ENCODE measurements at regions not wholly inside any gene's neighbourhood (a gene's known extent, or its start where the extent isn't known, plus 50 kb on each side); places are given as distances from the start of the nearest gene placed in this dataset.

- H3K27ac ChIP-seq (ENCODE audit: low read length in 2 of 2) = no peak overlapping the region
- H3K4me3 ChIP-seq (ENCODE audit: control extremely low read depth in 1 of 5, extremely low read depth in 1 of 5, insufficient read depth in 1 of 5, low read depth in 2 of 5, low read length in 4 of 5) = no peak overlapping the region
- TF ChIP-seq, protein P1, sequence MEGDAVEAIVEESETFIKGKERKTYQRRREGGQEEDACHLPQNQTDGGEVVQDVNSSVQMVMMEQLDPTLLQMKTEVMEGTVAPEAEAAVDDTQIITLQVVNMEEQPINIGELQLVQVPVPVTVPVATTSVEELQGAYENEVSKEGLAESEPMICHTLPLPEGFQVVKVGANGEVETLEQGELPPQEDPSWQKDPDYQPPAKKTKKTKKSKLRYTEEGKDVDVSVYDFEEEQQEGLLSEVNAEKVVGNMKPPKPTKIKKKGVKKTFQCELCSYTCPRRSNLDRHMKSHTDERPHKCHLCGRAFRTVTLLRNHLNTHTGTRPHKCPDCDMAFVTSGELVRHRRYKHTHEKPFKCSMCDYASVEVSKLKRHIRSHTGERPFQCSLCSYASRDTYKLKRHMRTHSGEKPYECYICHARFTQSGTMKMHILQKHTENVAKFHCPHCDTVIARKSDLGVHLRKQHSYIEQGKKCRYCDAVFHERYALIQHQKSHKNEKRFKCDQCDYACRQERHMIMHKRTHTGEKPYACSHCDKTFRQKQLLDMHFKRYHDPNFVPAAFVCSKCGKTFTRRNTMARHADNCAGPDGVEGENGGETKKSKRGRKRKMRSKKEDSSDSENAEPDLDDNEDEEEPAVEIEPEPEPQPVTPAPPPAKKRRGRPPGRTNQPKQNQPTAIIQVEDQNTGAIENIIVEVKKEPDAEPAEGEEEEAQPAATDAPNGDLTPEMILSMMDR (IDR thresholded peaks at IDR 0.05) = no peak
- no peak for TF ChIP-seq EZH2 (IDR thresholded peaks at IDR 0.05; ENCODE audit: borderline replicate concordance, insufficient read depth, low read depth, low read length, poor library complexity, severe bottlenecking)
- H3K9me3 ChIP-seq (ENCODE audit: control extremely low read depth in 1 of 3, control insufficient read depth in 2 of 3, insufficient read depth in 1 of 3, low read length in 2 of 3) = peaks cover 0 to 16% (median 0%) of the 10 kb centered on the region in 3 donors
- H3K4me2 ChIP-seq (replicated peaks; ENCODE audit: low read depth, low read length, poor library complexity, severe bottlenecking) = no peak overlapping the region
- H3K27me3 ChIP-seq (replicated peaks in 1 of 4; ENCODE audit: control extremely low read depth in 1 of 4, control insufficient read depth in 3 of 4, insufficient read depth in 4 of 4, low read length in 3 of 4) = no peaks in the 10 kb centered on the region
- H3K4me1 Mint-ChIP-seq = no peaks in the 10 kb centered on the region
- ATAC-seq (ENCODE audit: low read depth) = no peak
- no peak overlapping the region for H3K27ac Mint-ChIP-seq
- H3K79me2 ChIP-seq (ENCODE audit: control insufficient read depth, insufficient read depth, low read length) = no peaks in the 10 kb centered on the region
- peaks cover 9% of the 10 kb centered on the region for H3K9me3 Mint-ChIP-seq (ENCODE audit: insufficient read depth)
- DNase-seq = no peak
- H3K9ac ChIP-seq (ENCODE audit: low read length) = no peak overlapping the region
- intact Hi-C loops (cut with micrococcal nuclease) = no loop called here
- ChIA-PET CTCF (no interaction called here), POLR2A (no interaction called here)
- H2AFZ ChIP-seq (ENCODE audit: insufficient read depth, low read depth, low read length, poor library complexity, severe bottlenecking) = no peak overlapping the region
- no peaks in the 10 kb centered on the region for H3K36me3 ChIP-seq (replicated peaks in 1 of 2; ENCODE audit: control extremely low read depth in 1 of 2, control insufficient read depth in 1 of 2, extremely low read depth in 1 of 2, insufficient read depth in 2 of 2, low read length in 1 of 2)
- no peaks in the 10 kb centered on the region for H3K27me3 Mint-ChIP-seq
- no peaks in the 10 kb centered on the region for H4K20me1 ChIP-seq (ENCODE audit: control insufficient read depth, insufficient read depth, low read length, poor library complexity, severe bottlenecking)
- no peak overlapping the region for H3K4me3 Mint-ChIP-seq
- no peaks in the 10 kb centered on the region for H3K4me1 ChIP-seq (ENCODE audit: control insufficient read depth in 2 of 2, insufficient read depth in 2 of 2, low read length in 2 of 2)
Observed at GRCh38 chr14:53360829-53361228, 207.7 kb upstream of the DDHD1 start.

DNA sequence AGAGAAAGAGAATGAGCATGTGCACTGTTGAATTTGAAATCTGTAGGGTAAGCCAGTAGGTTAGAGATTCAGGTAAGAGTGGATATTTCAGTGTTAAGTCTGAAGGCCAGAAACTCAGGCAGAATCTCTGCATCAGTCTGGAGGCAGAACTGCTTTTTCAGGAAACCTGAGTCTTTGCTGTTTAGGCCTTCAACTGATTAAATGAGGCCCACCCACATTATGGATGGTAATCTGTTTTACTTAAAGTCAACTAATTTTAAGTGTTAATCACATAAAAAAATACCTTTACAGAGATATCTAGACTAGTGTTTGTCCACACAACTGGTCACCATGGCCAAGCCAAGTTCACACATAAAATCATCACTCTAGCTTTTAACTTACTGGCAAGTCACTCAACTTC is 205.0 kb upstream of the DDHD1 start:
- H4K20me1 ChIP-seq (ENCODE audit: control insufficient read depth, insufficient read depth, low read length, poor library complexity, severe bottlenecking) = no peaks in the 10 kb centered on the region
- no peak overlapping the region for H2AFZ ChIP-seq (ENCODE audit: insufficient read depth, low read depth, low read length, poor library complexity, severe bottlenecking)
- no peak overlapping the region for H3K9ac ChIP-seq (ENCODE audit: low read length)
- H3K4me3 ChIP-seq (ENCODE audit: control extremely low read depth in 1 of 5, extremely low read depth in 1 of 5, insufficient read depth in 1 of 5, low read depth in 2 of 5, low read length in 4 of 5) = no peak overlapping the region
- no peak overlapping the region for H3K4me3 Mint-ChIP-seq
- H3K4me1 ChIP-seq (ENCODE audit: control insufficient read depth in 2 of 2, insufficient read depth in 2 of 2, low read length in 2 of 2) = no peaks in the 10 kb centered on the region
- H3K79me2 ChIP-seq (ENCODE audit: control insufficient read depth, insufficient read depth, low read length) = no peaks in the 10 kb centered on the region
- intact Hi-C loops (cut with micrococcal nuclease) = no loop called here
- H3K4me1 Mint-ChIP-seq = no peaks in the 10 kb centered on the region
- H3K36me3 ChIP-seq (replicated peaks in 1 of 2; ENCODE audit: control extremely low read depth in 1 of 2, control insufficient read depth in 1 of 2, extremely low read depth in 1 of 2, insufficient read depth in 2 of 2, low read length in 1 of 2) = no peaks in the 10 kb centered on the region
- ChIA-PET CTCF (no interaction called here), POLR2A (no interaction called here)
- H3K9me3 Mint-ChIP-seq (ENCODE audit: insufficient read depth) = peaks cover 4% of the 10 kb centered on the region
- ATAC-seq (ENCODE audit: low read depth) (no peak), DNase-seq (no peak)
- no peak overlapping the region for H3K27ac Mint-ChIP-seq
- no peak overlapping the region for H3K27ac ChIP-seq (ENCODE audit: low read length in 2 of 2)
- no peaks in the 10 kb centered on the region for H3K27me3 ChIP-seq (replicated peaks in 1 of 4; ENCODE audit: control extremely low read depth in 1 of 4, control insufficient read depth in 3 of 4, insufficient read depth in 4 of 4, low read length in 3 of 4)
- TF ChIP-seq, protein P1 (IDR thresholded peaks at IDR 0.05) = no peak
- no peak for TF ChIP-seq EZH2 (IDR thresholded peaks at IDR 0.05; ENCODE audit: borderline replicate concordance, insufficient read depth, low read depth, low read length, poor library complexity, severe bottlenecking)
- H3K9me3 ChIP-seq (ENCODE audit: control extremely low read depth in 1 of 3, control insufficient read depth in 2 of 3, insufficient read depth in 1 of 3, low read length in 2 of 3) = peaks cover 0 to 7% (median 0%) of the 10 kb centered on the region in 3 donors
- H3K4me2 ChIP-seq (replicated peaks; ENCODE audit: low read depth, low read length, poor library complexity, severe bottlenecking) = no peak overlapping the region
- no peaks in the 10 kb centered on the region for H3K27me3 Mint-ChIP-seq

All from B cell (primary cell).